Neural progenitor cell (in vitro differentiated cells): ENCODE measurements at regions not wholly inside any gene's neighbourhood (a gene's known extent, or its start where the extent isn't known, plus 50 kb on each side); places are given as distances from the start of the nearest gene placed in this dataset.

Experiments used
- EZH2 ChIP-seq: fragments of 200-600 bp; sonication (generic); IDR thresholded peaks from 2 replicates; pipeline ENCODE4 v1.6.1; 2017; ENCODE audit warnings: antibody characterized with exemption, mild to moderate bottlenecking, moderate library complexity
- TF ChIP-seq, protein P1 (sequence below): fragments of 200-600 bp; sonication (generic); IDR thresholded peaks from 2 replicates; pipeline ENCODE4 v1.5.1; 2017; ENCODE audit warnings: antibody characterized with exemption, mild to moderate bottlenecking

DNA sequence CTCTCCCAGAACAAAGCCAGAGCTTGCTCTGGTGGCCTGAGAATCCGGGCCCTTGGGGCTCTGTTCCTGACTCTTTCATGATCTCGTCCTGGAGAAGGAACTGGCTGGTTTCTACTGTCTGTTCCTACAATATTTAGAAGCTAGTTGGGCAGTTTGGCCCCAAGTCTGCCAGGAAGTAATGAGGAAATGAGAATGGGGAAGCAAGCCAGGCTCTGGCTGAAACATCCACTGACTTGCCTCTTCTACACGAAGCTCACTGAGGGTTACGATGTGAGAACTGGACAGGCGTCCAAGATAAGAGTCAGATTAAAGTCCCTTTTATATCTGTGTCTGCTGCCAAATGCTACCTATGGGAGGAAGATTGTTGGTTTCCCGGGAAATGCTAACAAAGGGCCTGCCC is 110.0 kb upstream of the KIRREL3 start:
- TF ChIP-seq, protein P1, sequence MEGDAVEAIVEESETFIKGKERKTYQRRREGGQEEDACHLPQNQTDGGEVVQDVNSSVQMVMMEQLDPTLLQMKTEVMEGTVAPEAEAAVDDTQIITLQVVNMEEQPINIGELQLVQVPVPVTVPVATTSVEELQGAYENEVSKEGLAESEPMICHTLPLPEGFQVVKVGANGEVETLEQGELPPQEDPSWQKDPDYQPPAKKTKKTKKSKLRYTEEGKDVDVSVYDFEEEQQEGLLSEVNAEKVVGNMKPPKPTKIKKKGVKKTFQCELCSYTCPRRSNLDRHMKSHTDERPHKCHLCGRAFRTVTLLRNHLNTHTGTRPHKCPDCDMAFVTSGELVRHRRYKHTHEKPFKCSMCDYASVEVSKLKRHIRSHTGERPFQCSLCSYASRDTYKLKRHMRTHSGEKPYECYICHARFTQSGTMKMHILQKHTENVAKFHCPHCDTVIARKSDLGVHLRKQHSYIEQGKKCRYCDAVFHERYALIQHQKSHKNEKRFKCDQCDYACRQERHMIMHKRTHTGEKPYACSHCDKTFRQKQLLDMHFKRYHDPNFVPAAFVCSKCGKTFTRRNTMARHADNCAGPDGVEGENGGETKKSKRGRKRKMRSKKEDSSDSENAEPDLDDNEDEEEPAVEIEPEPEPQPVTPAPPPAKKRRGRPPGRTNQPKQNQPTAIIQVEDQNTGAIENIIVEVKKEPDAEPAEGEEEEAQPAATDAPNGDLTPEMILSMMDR = no peak
- no peak for TF ChIP-seq EZH2
